HL-60 (cell line): ENCODE measurements at regions not wholly inside any gene's neighbourhood (a gene's known extent, or its start where the extent isn't known, plus 50 kb on each side); places are given as distances from the start of the nearest gene placed in this dataset.
A peak's percentile ranks its signal among the peaks of the same experiment; 100 is the strongest.
"Not testable (repeated sequence)": the region's sequence is repeated elsewhere in the genome, so short reads cannot be mapped to it uniquely, and the experiment has no call there.

Experiments
- DNase-seq, 2 experiments: peaks; one replicate each; pipeline ENCODE4 v3.0.0-alpha.2; 2010 to 2020; ENCODE audit warnings: low read depth in 1 of 2, low spot score in 1 of 2
- H3K27ac ChIP-seq: fragments of 250-450 bp; sonication (Bioruptor Pico); replicated peaks from 2 replicates; pipeline ENCODE4 v1.5.1; 2020; ENCODE audit warnings: mild to moderate bottlenecking, moderate library complexity
- H3K27me3 ChIP-seq: fragments of 250-450 bp; sonication (Bioruptor Pico); 2 replicates; pipeline ENCODE4 v1.5.1; 2021; ENCODE audit warnings: mild to moderate bottlenecking, moderate library complexity; ENCODE audit not compliant: insufficient read depth, poor library complexity, severe bottlenecking
- H3K4me3 ChIP-seq: replicated peaks from 2 replicates; pipeline ENCODE4 v1.5.1; 2011; ENCODE audit warnings: mild to moderate bottlenecking, control low read depth, low read length; ENCODE audit not compliant: insufficient read depth
- CTCF ChIP-seq: IDR thresholded peaks from one replicate; pipeline ENCODE4 v1.5.1; 2011; ENCODE audit warnings: low read length, control low read depth, inconsistent platforms; ENCODE audit not compliant: insufficient read depth
- GABPA ChIP-seq: IDR thresholded peaks from 2 replicates; pipeline ENCODE4 v1.6.1; 2012; ENCODE audit warnings: low read depth
- POLR2AphosphoS5 ChIP-seq: IDR thresholded peaks from 2 replicates; pipeline ENCODE4 v1.6.1; 2012; ENCODE audit warnings: low read depth
- SPI1 ChIP-seq: IDR thresholded peaks from 2 replicates; pipeline ENCODE4 v1.6.1; 2012; ENCODE audit warnings: low read depth, mild to moderate bottlenecking, borderline replicate concordance
- TF ChIP-seq, protein P1 (sequence below): IDR thresholded peaks from 2 replicates; pipeline ENCODE4 v1.6.1; 2012; ENCODE audit warnings: low read depth; ENCODE audit not compliant: insufficient replicate concordance

DNA sequence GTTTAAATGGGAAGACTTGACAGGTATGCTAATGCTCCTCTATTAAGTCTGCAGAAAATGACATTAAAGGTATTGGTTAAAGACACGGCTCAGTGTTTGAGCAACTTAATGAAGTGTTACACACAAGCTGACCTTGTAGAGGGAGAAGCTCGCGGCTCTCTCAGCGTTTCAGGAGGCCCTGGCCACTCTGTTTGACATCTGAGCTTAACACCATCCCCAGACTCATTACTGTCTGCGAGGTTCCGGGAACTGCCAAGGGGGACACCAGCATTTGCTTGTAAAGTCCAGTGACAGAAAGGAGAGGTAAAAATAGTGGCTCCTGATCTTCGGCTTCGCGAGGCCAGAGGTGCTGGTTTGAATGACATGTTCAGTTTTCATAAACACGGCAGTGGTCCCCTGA is 540.7 kb upstream of the CADM1 start:
- no peak overlapping the region for H3K4me3 ChIP-seq
- TF ChIP-seq CTCF (no peak), GABPA (no peak)
- no peak overlapping the region for H3K27ac ChIP-seq
- H3K27me3 ChIP-seq: no peaks in the 10 kb centered on the region
- DNase-seq: no peak

DNA sequence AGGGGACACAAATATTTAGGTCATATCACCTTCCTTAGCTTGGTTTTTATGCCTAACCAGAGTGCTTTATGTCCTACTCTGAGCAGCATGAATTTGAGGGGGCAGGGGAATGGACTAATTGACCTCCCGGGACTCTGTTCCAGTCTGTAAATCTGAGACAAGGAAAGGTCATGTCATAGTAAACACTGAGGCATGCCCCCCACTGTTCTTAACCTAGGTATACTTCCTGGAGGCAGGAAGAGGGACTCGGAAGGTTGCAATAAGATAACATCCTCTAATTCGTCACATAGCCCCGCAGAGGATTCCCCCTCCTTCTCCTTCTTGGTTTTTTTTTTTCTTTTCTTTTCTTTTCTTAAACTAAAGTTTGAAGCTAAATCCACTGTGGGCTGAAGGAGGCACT is 540.3 kb upstream of the CADM1 start:
- H3K27me3 ChIP-seq: no peaks in the 10 kb centered on the region
- H3K4me3 ChIP-seq: no peak overlapping the region
- H3K27ac ChIP-seq: no peak overlapping the region
- no peak for TF ChIP-seq GABPA
- no peak for TF ChIP-seq POLR2AphosphoS5
- no peak for TF ChIP-seq CTCF
- no peak for DNase-seq

DNA sequence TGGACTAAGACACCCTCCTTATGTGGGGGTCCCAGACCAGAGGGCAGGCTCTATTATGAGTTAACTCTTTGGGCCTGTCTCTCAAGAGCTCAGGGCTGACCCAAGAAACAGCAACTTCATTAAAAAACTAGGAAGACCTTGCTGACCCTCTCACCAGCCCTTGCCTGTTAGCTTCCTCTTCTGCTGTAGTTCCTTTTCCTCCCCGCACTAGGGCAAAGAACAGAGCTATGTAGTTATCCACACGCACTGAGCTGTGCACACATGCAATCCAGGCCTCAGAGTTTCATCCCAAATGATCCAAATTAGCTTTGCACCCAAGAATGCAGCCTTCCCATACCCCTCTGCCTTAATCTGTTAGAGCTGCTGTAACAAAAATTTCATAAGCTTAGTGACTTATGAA is 539.6 kb upstream of the CADM1 start:
- DNase-seq: peak in 1 of 2 experiments; percentile 29
- Histone ChIP-seq H3K27me3 (no peaks in the 10 kb centered on the region), H3K4me3 (no peak overlapping the region), H3K27ac (no peak overlapping the region)
- TF ChIP-seq POLR2AphosphoS5 (no peak), SPI1 (no peak), GABPA (no peak), CTCF (no peak)
- TF ChIP-seq, protein P1, sequence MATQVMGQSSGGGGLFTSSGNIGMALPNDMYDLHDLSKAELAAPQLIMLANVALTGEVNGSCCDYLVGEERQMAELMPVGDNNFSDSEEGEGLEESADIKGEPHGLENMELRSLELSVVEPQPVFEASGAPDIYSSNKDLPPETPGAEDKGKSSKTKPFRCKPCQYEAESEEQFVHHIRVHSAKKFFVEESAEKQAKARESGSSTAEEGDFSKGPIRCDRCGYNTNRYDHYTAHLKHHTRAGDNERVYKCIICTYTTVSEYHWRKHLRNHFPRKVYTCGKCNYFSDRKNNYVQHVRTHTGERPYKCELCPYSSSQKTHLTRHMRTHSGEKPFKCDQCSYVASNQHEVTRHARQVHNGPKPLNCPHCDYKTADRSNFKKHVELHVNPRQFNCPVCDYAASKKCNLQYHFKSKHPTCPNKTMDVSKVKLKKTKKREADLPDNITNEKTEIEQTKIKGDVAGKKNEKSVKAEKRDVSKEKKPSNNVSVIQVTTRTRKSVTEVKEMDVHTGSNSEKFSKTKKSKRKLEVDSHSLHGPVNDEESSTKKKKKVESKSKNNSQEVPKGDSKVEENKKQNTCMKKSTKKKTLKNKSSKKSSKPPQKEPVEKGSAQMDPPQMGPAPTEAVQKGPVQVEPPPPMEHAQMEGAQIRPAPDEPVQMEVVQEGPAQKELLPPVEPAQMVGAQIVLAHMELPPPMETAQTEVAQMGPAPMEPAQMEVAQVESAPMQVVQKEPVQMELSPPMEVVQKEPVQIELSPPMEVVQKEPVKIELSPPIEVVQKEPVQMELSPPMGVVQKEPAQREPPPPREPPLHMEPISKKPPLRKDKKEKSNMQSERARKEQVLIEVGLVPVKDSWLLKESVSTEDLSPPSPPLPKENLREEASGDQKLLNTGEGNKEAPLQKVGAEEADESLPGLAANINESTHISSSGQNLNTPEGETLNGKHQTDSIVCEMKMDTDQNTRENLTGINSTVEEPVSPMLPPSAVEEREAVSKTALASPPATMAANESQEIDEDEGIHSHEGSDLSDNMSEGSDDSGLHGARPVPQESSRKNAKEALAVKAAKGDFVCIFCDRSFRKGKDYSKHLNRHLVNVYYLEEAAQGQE: no peak

- DNase-seq, H3K27ac ChIP-seq, H3K4me3 ChIP-seq, H3K27me3 ChIP-seq: not testable (repeated sequence)
Observed at GRCh38 chr11:116043059-116043458, 538.8 kb upstream of the CADM1 start.

GRCh38 chr11:116042146-116042545 is 537.9 kb upstream of the CADM1 start:
- Histone ChIP-seq H3K27ac (no peak overlapping the region), H3K27me3 (no peaks in the 10 kb centered on the region), H3K4me3 (no peak overlapping the region)
- TF ChIP-seq POLR2AphosphoS5: no peak
- TF ChIP-seq SPI1: no peak
- TF ChIP-seq, protein P1: no peak
- no peak for TF ChIP-seq GABPA
- TF ChIP-seq CTCF: no peak
- DNase-seq: no peak
